Gastrocnemius medialis (tissue), 4 donors: ENCODE measurements at regions not wholly inside any gene's neighbourhood (a gene's known extent, or its start where the extent isn't known, plus 50 kb on each side); places are given as distances from the start of the nearest gene placed in this dataset.

ENCODE experiments used
- ATAC-seq, 2 donors: fragments of 150-250 bp; one replicate each; pipeline ENCODE4 v1.9.1; 2016
- DNase-seq, 2 donors: peaks; one replicate each; pipeline ENCODE4 v3.0.0-alpha.2; 2019
- H3K27ac ChIP-seq, 4 donors: fragments of 200-600 bp; sonication (generic); 1 replicate in 1 of 4; 2 replicates in 3 of 4; pipeline ENCODE4 v1.5.1; 2016 to 2018; ENCODE audit warnings: mild to moderate bottlenecking in 2 of 4, moderate library complexity in 1 of 4
- H3K27me3 ChIP-seq, 3 donors: fragments of 200-600 bp; sonication (generic) in 2 of 3; 1 replicate in 1 of 3; 2 replicates in 2 of 3; pipeline versions ENCODE4 v1.5.1 to v1.6.0; 2016 to 2019; ENCODE audit warnings: mild to moderate bottlenecking in 1 of 3, moderate library complexity in 1 of 3
- H3K36me3 ChIP-seq, 2 donors: fragments of 200-600 bp; sonication (generic) in 1 of 2; one replicate each; pipeline ENCODE4 v1.5.1; 2017 to 2018
- H3K4me1 ChIP-seq, 2 donors: fragments of 200-600 bp; sonication (generic) in 1 of 2; one replicate each; pipeline ENCODE4 v1.5.1; 2016 to 2017; ENCODE audit warnings: mild to moderate bottlenecking in 2 of 2
- H3K4me3 ChIP-seq, 4 donors: fragments of 200-600 bp; sonication (generic) in 3 of 4; 1 replicate in 1 of 4; 2 replicates in 3 of 4; pipeline ENCODE4 v1.5.1; 2016 to 2019; ENCODE audit warnings: mild to moderate bottlenecking in 2 of 4
- H3K9me3 ChIP-seq, 3 donors: fragments of 200-600 bp; sonication (generic) in 2 of 3; 1 replicate in 1 of 3; 2 replicates in 2 of 3; pipeline ENCODE4 v1.5.1; 2016 to 2019
- CTCF ChIP-seq, 5 experiments: fragments of 450-650 bp in 3 of 5; fragments of 200-600 bp in 2 of 5; sonication (generic) in 2 of 5; IDR thresholded peaks in 4 of 5; conservative IDR thresholded peaks in 1 of 5; 1 replicate in 4 of 5; 2 replicates in 1 of 5; pipeline ENCODE4 v1.5.1; 2016 to 2019; ENCODE audit warnings: antibody characterized with exemption in 5 of 5, mild to moderate bottlenecking in 3 of 5, moderate library complexity in 3 of 5
- POLR2A ChIP-seq, 2 donors: fragments of 450-650 bp; IDR thresholded peaks; one replicate each; pipeline ENCODE4 v1.6.1; 2017; ENCODE audit warnings: antibody characterized with exemption in 2 of 2, mild to moderate bottlenecking in 2 of 2, moderate library complexity in 2 of 2
- in situ Hi-C, 4 donors: fragments of 200-750 bp; cut with MboI; loops; one replicate each; pipeline versions ENCODE4 v1.15.0 to v1.8.0; 2017; ENCODE audit warnings: low sequenced_read_pairs in 4 of 4
- intact Hi-C: fragments of 100-400 bp; cut with DNase I; formaldehyde crosslinking; loops from one replicate; pipeline ENCODE4 v1.15.1; 2023; ENCODE audit warnings: low total_unique reads

GRCh38 chr6:12366731-12367130 lies 76.6 kb downstream of the EDN1 start:
- Histone ChIP-seq H3K36me3 (no peaks in the 10 kb centered on the region), H3K4me3 (no peak overlapping the region), H3K27me3 (no peaks in the 10 kb centered on the region), H3K4me1 (no peaks in the 10 kb centered on the region), H3K9me3 (no peaks in the 10 kb centered on the region), H3K27ac (no peak overlapping the region)
- intact Hi-C loops (no loop called here), in situ Hi-C loops (no loop called here)
- DNase-seq (no peak), ATAC-seq (no peak)
- no peak for TF ChIP-seq POLR2A (IDR thresholded peaks at IDR 0.05)
- TF ChIP-seq CTCF (IDR thresholded peaks at IDR 0.05 in 4 of 5, conservative IDR thresholded peaks at IDR 0.05 in 1 of 5): no peak

GRCh38 chr6:12367412-12367811 lies 77.3 kb downstream of the EDN1 start:
- intact Hi-C loops: no loop called here
- no peak for ATAC-seq
- H3K27ac ChIP-seq: no peak overlapping the region
- H3K27me3 ChIP-seq: no peaks in the 10 kb centered on the region
- no peaks in the 10 kb centered on the region for H3K4me1 ChIP-seq
- H3K9me3 ChIP-seq: no peaks in the 10 kb centered on the region
- H3K4me3 ChIP-seq: no peak overlapping the region
- in situ Hi-C loops: no loop called here
- TF ChIP-seq CTCF (IDR thresholded peaks at IDR 0.05 in 4 of 5, conservative IDR thresholded peaks at IDR 0.05 in 1 of 5): no peak
- no peak for TF ChIP-seq POLR2A (IDR thresholded peaks at IDR 0.05)
- H3K36me3 ChIP-seq: no peaks in the 10 kb centered on the region
- no peak for DNase-seq

- no peaks in the 10 kb centered on the region for H3K27me3 ChIP-seq
- no peaks in the 10 kb centered on the region for H3K4me1 ChIP-seq
- DNase-seq: no peak
- ATAC-seq: no peak
- no peaks in the 10 kb centered on the region for H3K9me3 ChIP-seq
- no peak overlapping the region for H3K27ac ChIP-seq
- TF ChIP-seq CTCF (IDR thresholded peaks at IDR 0.05 in 4 of 5, conservative IDR thresholded peaks at IDR 0.05 in 1 of 5) (no peak), POLR2A (IDR thresholded peaks at IDR 0.05) (no peak)
- in situ Hi-C loops: no loop called here
- no peaks in the 10 kb centered on the region for H3K36me3 ChIP-seq
- intact Hi-C loops: no loop called here
- no peak overlapping the region for H3K4me3 ChIP-seq
Observed at GRCh38 chr6:12369355-12369754, 79.2 kb downstream of the EDN1 start.

- in situ Hi-C loops: no loop called here
- intact Hi-C loops: no loop called here
- no peaks in the 10 kb centered on the region for H3K9me3 ChIP-seq
- no peak overlapping the region for H3K27ac ChIP-seq
- ATAC-seq: no peak
- DNase-seq: no peak
- no peaks in the 10 kb centered on the region for H3K27me3 ChIP-seq
- TF ChIP-seq CTCF (IDR thresholded peaks at IDR 0.05 in 4 of 5, conservative IDR thresholded peaks at IDR 0.05 in 1 of 5) (no peak), POLR2A (IDR thresholded peaks at IDR 0.05) (no peak)
- no peaks in the 10 kb centered on the region for H3K36me3 ChIP-seq
- H3K4me3 ChIP-seq: no peak overlapping the region
- no peaks in the 10 kb centered on the region for H3K4me1 ChIP-seq
Observed at GRCh38 chr6:12369781-12370262, 79.7 kb downstream of the EDN1 start.

- Histone ChIP-seq H3K36me3 (no peaks in the 10 kb centered on the region), H3K27me3 (no peaks in the 10 kb centered on the region), H3K4me3 (no peak overlapping the region), H3K4me1 (no peaks in the 10 kb centered on the region), H3K27ac (no peak overlapping the region), H3K9me3 (no peaks in the 10 kb centered on the region)
- TF ChIP-seq CTCF (IDR thresholded peaks at IDR 0.05 in 4 of 5, conservative IDR thresholded peaks at IDR 0.05 in 1 of 5) (no peak), POLR2A (IDR thresholded peaks at IDR 0.05) (no peak)
- in situ Hi-C loops: no loop called here
- DNase-seq (no peak), ATAC-seq (no peak)
- intact Hi-C loops: no loop called here
Observed at GRCh38 chr6:12371151-12371550, 81.0 kb downstream of the EDN1 start.
